H9 (cell line): ENCODE measurements at regions not wholly inside any gene's neighbourhood (a gene's known extent, or its start where the extent isn't known, plus 50 kb on each side); places are given as distances from the start of the nearest gene placed in this dataset.

Source experiments
- DNase-seq: peaks from one replicate; pipeline ENCODE4 v3.0.0-alpha.2; 2017
- H2AFZ ChIP-seq: one replicate; pipeline ENCODE4 v1.6.1; 2013; ENCODE audit warnings: mild to moderate bottlenecking, low read length, control low read depth, moderate library complexity
- H2AK5ac ChIP-seq: 2 replicates; pipeline ENCODE4 v1.6.1; 2013; ENCODE audit warnings: low read length, control low read depth, mixed read lengths; ENCODE audit not compliant: insufficient read length
- H2BK120ac ChIP-seq: one replicate; pipeline ENCODE4 v1.6.1; 2013; ENCODE audit warnings: low read depth, mild to moderate bottlenecking, low read length, control low read depth, inconsistent platforms; ENCODE audit not compliant: poor library complexity, severe bottlenecking
- H2BK12ac ChIP-seq: 2 replicates; pipeline ENCODE4 v1.6.1; 2013; ENCODE audit warnings: low read length, control low read depth, mixed read lengths, low read depth; ENCODE audit not compliant: insufficient read length
- H2BK15ac ChIP-seq: 2 replicates; pipeline ENCODE4 v1.6.1; 2013; ENCODE audit warnings: low read depth, low read length, control low read depth
- H2BK20ac ChIP-seq: one replicate; pipeline ENCODE4 v1.6.1; 2013; ENCODE audit warnings: low read depth, mild to moderate bottlenecking, low read length, control low read depth, inconsistent platforms; ENCODE audit not compliant: poor library complexity, severe bottlenecking
- H2BK5ac ChIP-seq: 2 replicates; pipeline ENCODE4 v1.6.1; 2013; ENCODE audit warnings: low read length, control low read depth, mixed read lengths; ENCODE audit not compliant: insufficient read length
- H3K14ac ChIP-seq: 2 replicates; pipeline ENCODE4 v1.6.1; 2013; ENCODE audit warnings: low read length, control low read depth; ENCODE audit not compliant: insufficient read depth
- H3K18ac ChIP-seq: 2 replicates; pipeline ENCODE4 v1.6.1; 2013; ENCODE audit warnings: low read depth, mild to moderate bottlenecking, mixed read lengths, low read length, control low read depth; ENCODE audit not compliant: insufficient read length
- H3K23ac ChIP-seq: 2 replicates; pipeline ENCODE4 v1.6.1; 2013; ENCODE audit warnings: low read length, control low read depth, mixed read lengths, low read depth; ENCODE audit not compliant: insufficient read length
- H3K23me2 ChIP-seq: 2 replicates; pipeline ENCODE4 v1.6.1; 2013; ENCODE audit warnings: low read depth, mild to moderate bottlenecking, mixed read lengths, low read length, control low read depth; ENCODE audit not compliant: insufficient read length, poor library complexity, severe bottlenecking
- H3K27ac ChIP-seq: 2 replicates; pipeline ENCODE4 v1.5.1; 2013; ENCODE audit warnings: low read length, control low read depth, mixed read lengths, low read depth; ENCODE audit not compliant: insufficient read length
- H3K27me3 ChIP-seq: 2 replicates; pipeline ENCODE4 v1.6.1; 2013; ENCODE audit warnings: low read length, control low read depth, inconsistent platforms; ENCODE audit not compliant: insufficient read depth
- H3K4ac ChIP-seq: 2 replicates; pipeline ENCODE4 v1.6.1; 2013; ENCODE audit warnings: low read depth, mild to moderate bottlenecking, control low read depth, inconsistent platforms, low read length, moderate library complexity
- H3K4me1 ChIP-seq: 2 replicates; pipeline ENCODE4 v1.6.1; 2013; ENCODE audit warnings: low read length, control low read depth, inconsistent platforms; ENCODE audit not compliant: insufficient read depth
- H3K4me2 ChIP-seq: 2 replicates; pipeline ENCODE4 v1.6.1; 2013; ENCODE audit warnings: low read length, control low read depth, mixed read lengths; ENCODE audit not compliant: insufficient read length, insufficient read depth
- H3K56ac ChIP-seq: 2 replicates; pipeline ENCODE4 v1.6.1; 2013; ENCODE audit warnings: low read depth, mild to moderate bottlenecking, mixed read lengths, low read length, control low read depth; ENCODE audit not compliant: insufficient read length
- H3K79me1 ChIP-seq: 2 replicates; pipeline ENCODE4 v1.6.1; 2013; ENCODE audit warnings: low read depth, mild to moderate bottlenecking, moderate library complexity, low read length, control low read depth, inconsistent platforms; ENCODE audit not compliant: insufficient read depth, poor library complexity, severe bottlenecking
- H3K79me2 ChIP-seq: 2 replicates; pipeline ENCODE4 v1.6.1; 2013; ENCODE audit warnings: low read length, control low read depth, inconsistent platforms; ENCODE audit not compliant: insufficient read depth
- H3K9ac ChIP-seq: 2 replicates; pipeline ENCODE4 v1.6.1; 2013; ENCODE audit warnings: low read length, control low read depth, mixed read lengths; ENCODE audit not compliant: insufficient read length; ENCODE audit errors: extremely low read depth
- H3K9me3 ChIP-seq: one replicate; pipeline ENCODE4 v1.6.1; 2013; ENCODE audit warnings: low read depth, low read length, inconsistent platforms; ENCODE audit not compliant: control insufficient read depth
- H3T11ph ChIP-seq: one replicate; pipeline ENCODE4 v1.6.1; 2013; ENCODE audit warnings: mild to moderate bottlenecking, low read length, control low read depth, inconsistent platforms
- H4K20me1 ChIP-seq: one replicate; pipeline ENCODE4 v1.6.1; 2013; ENCODE audit not compliant: control insufficient read depth, insufficient read length, insufficient read depth
- H4K5ac ChIP-seq: 2 replicates; pipeline ENCODE4 v1.6.1; 2013; ENCODE audit warnings: low read depth, mild to moderate bottlenecking, mixed read lengths, low read length, control low read depth; ENCODE audit not compliant: insufficient read length
- H4K8ac ChIP-seq: replicated peaks from 2 replicates; pipeline ENCODE4 v1.6.1; 2013; ENCODE audit warnings: low read length, control low read depth, mixed read lengths, low read depth; ENCODE audit not compliant: insufficient read length
- H4K91ac ChIP-seq: 2 replicates; pipeline ENCODE4 v1.6.1; 2013; ENCODE audit warnings: low read depth, mild to moderate bottlenecking, moderate library complexity, mixed read lengths, low read length, control low read depth; ENCODE audit not compliant: insufficient read length
- H3K27ac Mint-ChIP-seq, 3 experiments: 2 replicates in 2 of 3; 3 replicates in 1 of 3; pipeline ENCODE4 v1.8.0; 2020 to 2021; ENCODE audit warnings: mixed read lengths in 3 of 3, mild to moderate bottlenecking in 1 of 3, moderate library complexity in 1 of 3
- H3K27me3 Mint-ChIP-seq: 2 replicates; pipeline ENCODE4 v1.8.0; 2021; ENCODE audit warnings: low read depth, mild to moderate bottlenecking, moderate library complexity, mixed read lengths
- H3K36me3 Mint-ChIP-seq, 3 experiments: 2 replicates in 2 of 3; 3 replicates in 1 of 3; pipeline ENCODE4 v1.8.0; 2020 to 2021; ENCODE audit warnings: low read depth in 3 of 3, mixed read lengths in 3 of 3; ENCODE audit not compliant: insufficient read depth in 1 of 3
- H3K4me1 Mint-ChIP-seq, 2 experiments: 2 replicates each; pipeline ENCODE4 v1.8.0; 2020; ENCODE audit warnings: mixed read lengths in 2 of 2
- H3K4me3 Mint-ChIP-seq, 2 experiments: 2 replicates in 1 of 2; 3 replicates in 1 of 2; pipeline ENCODE4 v1.8.0; 2020 to 2021; ENCODE audit warnings: mild to moderate bottlenecking in 2 of 2, mixed read lengths in 2 of 2, moderate library complexity in 1 of 2
- H3K9me3 Mint-ChIP-seq, 2 experiments: 2 replicates in 1 of 2; 3 replicates in 1 of 2; pipeline ENCODE4 v1.8.0; 2020; ENCODE audit warnings: mild to moderate bottlenecking in 2 of 2, mixed read lengths in 2 of 2, moderate library complexity in 1 of 2
- WGBS: extraction: QIAGEN DNeasy Blood & Tissue Kit; methylation state at CpG from one replicate; pipeline ENCODE4 v1.1.7; 2013; ENCODE audit warnings: missing lambda C conversion rate, low lambda C conversion rate, mixed read lengths; ENCODE audit not compliant: insufficient read length; ENCODE audit errors: extremely low coverage; 5-methylcytosine and 5-hydroxymethylcytosine counted together
- TF ChIP-seq, protein P1 (sequence below): fragments of 200-600 bp; sonication (generic); conservative IDR thresholded peaks from 3 replicates; pipeline ENCODE4 v1.8.0; 2021; ENCODE audit warnings: antibody characterized with exemption, mild to moderate bottlenecking

DNA sequence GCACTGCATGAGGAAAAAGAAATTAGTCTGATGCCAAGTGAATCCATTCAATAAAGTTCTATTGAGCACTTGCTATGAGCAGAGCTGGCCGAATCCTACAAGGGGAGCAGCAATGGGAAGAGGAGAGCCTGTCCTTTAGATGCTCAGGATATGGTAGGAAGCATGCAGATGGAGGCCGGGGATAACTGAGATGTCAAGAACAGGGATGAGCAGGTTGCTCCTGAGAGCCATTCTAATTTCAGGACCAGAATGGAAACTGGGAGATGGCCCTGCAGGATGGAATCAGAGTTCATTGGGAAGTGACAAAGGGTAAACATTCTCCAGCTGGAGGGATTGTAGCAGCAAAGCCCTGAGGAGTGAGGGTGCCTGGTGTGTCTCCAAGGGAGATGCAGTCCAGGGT, 88.0 kb downstream of the CBLN1 start:
- Histone ChIP-seq H3T11ph (no peak overlapping the region), H4K91ac (no peak overlapping the region), H2AK5ac (no peak overlapping the region), H3K27me3 (no peaks in the 10 kb centered on the region), H3K23me2 (no peaks in the 10 kb centered on the region), H2BK5ac (no peak overlapping the region), H3K4ac (no peak overlapping the region), H3K9ac (no peak overlapping the region), H3K9me3 (no peaks in the 10 kb centered on the region), H2BK15ac (no peak overlapping the region), H2BK12ac (no peak overlapping the region), H3K56ac (no peak overlapping the region), H4K20me1 (no peaks in the 10 kb centered on the region), H3K79me2 (no peaks in the 10 kb centered on the region), H2BK120ac (no peak overlapping the region), H4K8ac (no peak overlapping the region), H3K23ac (no peak overlapping the region), H3K18ac (no peak overlapping the region), H4K5ac (no peak overlapping the region), H3K79me1 (no peaks in the 10 kb centered on the region), H3K27ac (no peak overlapping the region), H3K14ac (no peak overlapping the region), H3K4me1 (no peaks in the 10 kb centered on the region), H2BK20ac (no peak overlapping the region), H2AFZ (no peak overlapping the region), H3K4me2 (no peak overlapping the region)
- Mint-ChIP-seq H3K27ac (no peak overlapping the region), H3K36me3 (no peaks in the 10 kb centered on the region; a peak in 1 of 7 replicates), H3K9me3 (no peaks in the 10 kb centered on the region), H3K4me3 (no peak overlapping the region), H3K27me3 (peaks cover 7% of the 10 kb centered on the region), H3K4me1 (peaks cover 9% of the 10 kb centered on the region in 2 experiments)
- no peak for DNase-seq
- WGBS: no CpG with 5 or more reads among the region's 2 CpGs
- TF ChIP-seq, protein P1, sequence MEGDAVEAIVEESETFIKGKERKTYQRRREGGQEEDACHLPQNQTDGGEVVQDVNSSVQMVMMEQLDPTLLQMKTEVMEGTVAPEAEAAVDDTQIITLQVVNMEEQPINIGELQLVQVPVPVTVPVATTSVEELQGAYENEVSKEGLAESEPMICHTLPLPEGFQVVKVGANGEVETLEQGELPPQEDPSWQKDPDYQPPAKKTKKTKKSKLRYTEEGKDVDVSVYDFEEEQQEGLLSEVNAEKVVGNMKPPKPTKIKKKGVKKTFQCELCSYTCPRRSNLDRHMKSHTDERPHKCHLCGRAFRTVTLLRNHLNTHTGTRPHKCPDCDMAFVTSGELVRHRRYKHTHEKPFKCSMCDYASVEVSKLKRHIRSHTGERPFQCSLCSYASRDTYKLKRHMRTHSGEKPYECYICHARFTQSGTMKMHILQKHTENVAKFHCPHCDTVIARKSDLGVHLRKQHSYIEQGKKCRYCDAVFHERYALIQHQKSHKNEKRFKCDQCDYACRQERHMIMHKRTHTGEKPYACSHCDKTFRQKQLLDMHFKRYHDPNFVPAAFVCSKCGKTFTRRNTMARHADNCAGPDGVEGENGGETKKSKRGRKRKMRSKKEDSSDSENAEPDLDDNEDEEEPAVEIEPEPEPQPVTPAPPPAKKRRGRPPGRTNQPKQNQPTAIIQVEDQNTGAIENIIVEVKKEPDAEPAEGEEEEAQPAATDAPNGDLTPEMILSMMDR: no peak
